ENCODE measurements at regions not wholly inside any gene's neighbourhood (a gene's known extent, or its start where the extent isn't known, plus 50 kb on each side); places are given as distances from the start of the nearest gene placed in this dataset.

GRCh38 chr16:17018585-17018939, 452.2 kb downstream of the XYLT1 start:
- TF ChIP-seq POLR2A (IDR thresholded peaks at IDR 0.05) = no peak
- no peak for TF ChIP-seq CTCF (IDR thresholded peaks at IDR 0.05)
